ENCODE measurements at regions not wholly inside any gene's neighbourhood (a gene's known extent, or its start where the extent isn't known, plus 50 kb on each side); places are given as distances from the start of the nearest gene placed in this dataset.

DNA sequence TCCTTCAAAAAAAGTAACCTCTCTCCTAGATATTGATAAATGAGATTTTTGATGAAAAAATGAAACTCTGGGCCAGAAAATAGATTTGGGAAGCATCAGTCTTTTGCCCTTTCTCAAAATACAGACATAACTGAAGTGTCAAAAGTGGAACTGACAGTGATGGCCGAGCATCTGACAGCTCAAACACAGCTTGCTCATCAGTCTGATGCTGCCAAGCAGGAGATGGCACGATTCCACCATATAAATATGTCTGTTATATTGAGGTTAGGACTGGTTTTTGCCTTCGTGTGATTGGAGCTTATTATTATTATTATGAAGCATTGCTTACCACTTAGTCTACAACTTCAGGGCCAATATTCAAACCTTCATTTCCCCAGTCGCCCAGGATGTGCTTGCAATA lies 152.6 kb upstream of the EPHA3 start:
- Mint-ChIP-seq H3K4me3 (ENCODE audit: unreplicated experiment) (no peak overlapping the region), H3K4me1 (ENCODE audit: low read depth) (peaks cover 27% of the 10 kb centered on the region), H3K9me3 (ENCODE audit: low read depth) (no peaks in the 10 kb centered on the region), H3K36me3 (ENCODE audit: low read depth) (no peaks in the 10 kb centered on the region), H3K27ac (ENCODE audit: unreplicated experiment) (no peak overlapping the region), H3K27me3 (ENCODE audit: low read depth) (no peaks in the 10 kb centered on the region)
- TF ChIP-seq, protein P1, sequence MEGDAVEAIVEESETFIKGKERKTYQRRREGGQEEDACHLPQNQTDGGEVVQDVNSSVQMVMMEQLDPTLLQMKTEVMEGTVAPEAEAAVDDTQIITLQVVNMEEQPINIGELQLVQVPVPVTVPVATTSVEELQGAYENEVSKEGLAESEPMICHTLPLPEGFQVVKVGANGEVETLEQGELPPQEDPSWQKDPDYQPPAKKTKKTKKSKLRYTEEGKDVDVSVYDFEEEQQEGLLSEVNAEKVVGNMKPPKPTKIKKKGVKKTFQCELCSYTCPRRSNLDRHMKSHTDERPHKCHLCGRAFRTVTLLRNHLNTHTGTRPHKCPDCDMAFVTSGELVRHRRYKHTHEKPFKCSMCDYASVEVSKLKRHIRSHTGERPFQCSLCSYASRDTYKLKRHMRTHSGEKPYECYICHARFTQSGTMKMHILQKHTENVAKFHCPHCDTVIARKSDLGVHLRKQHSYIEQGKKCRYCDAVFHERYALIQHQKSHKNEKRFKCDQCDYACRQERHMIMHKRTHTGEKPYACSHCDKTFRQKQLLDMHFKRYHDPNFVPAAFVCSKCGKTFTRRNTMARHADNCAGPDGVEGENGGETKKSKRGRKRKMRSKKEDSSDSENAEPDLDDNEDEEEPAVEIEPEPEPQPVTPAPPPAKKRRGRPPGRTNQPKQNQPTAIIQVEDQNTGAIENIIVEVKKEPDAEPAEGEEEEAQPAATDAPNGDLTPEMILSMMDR (IDR thresholded peaks at IDR 0.05): no peak
- DNase-seq (ENCODE audit: low spot score): no peak

DNA sequence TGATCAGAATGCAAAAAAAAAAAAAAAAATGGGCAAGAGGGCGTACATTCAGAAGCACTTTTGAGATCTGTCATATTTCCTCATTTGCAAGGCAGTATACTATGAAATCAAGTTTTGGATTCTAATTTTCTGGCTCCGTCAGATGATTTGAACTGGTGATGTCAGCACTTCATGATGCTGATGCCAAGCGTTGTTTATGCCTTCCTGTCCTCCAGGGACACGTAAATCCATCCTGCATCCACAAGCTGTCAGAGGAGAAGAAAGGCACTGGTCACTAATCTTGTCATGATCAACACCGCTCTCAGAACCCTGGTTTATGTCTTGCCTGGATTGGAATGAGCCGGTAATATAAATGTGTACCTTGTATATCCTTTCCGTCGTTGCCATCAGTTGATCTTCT lies 152.1 kb upstream of the EPHA3 start:
- no peaks in the 10 kb centered on the region for H3K27me3 Mint-ChIP-seq (ENCODE audit: low read depth)
- no peak overlapping the region for H3K4me3 Mint-ChIP-seq (ENCODE audit: unreplicated experiment)
- peaks cover 27% of the 10 kb centered on the region for H3K4me1 Mint-ChIP-seq (ENCODE audit: low read depth)
- no peaks in the 10 kb centered on the region for H3K36me3 Mint-ChIP-seq (ENCODE audit: low read depth)
- no peaks in the 10 kb centered on the region for H3K9me3 Mint-ChIP-seq (ENCODE audit: low read depth)
- H3K27ac Mint-ChIP-seq (ENCODE audit: unreplicated experiment): no peak overlapping the region
- DNase-seq (ENCODE audit: low spot score): no peak
- TF ChIP-seq, protein P1 (IDR thresholded peaks at IDR 0.05): no peak

DNA sequence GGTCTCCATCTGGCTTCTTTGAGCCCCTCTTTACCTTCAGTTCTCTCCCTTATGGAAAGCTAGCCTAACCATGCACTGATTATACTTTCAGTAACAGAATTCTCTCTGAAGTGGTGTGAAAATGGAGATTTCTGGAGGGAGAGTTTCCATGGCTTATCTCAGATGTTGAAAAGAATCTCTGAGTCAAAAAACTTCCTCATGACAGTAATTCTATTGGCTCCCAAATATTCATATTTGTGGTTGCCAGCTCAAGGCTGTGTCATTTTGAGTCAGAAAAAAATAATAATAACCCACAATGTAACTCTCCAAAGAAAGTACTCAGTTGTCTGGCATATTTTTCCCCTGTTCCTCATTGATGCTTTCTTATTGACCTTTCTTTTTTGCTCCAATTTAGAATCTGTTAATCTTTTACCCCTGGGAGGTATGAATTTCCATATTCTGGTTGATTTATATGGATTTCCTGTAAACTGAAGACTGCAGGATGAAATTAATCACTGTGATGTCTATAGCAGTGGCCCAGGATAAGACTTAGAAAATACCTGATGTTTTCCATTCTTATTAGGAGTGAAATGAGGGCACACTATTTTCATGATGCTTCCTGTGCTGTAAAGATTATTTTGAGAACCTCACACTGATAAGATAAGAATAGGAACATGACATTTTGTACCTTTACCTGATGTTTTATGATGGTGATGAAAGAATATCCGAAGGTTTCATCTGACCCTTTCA lies 149.5 kb upstream of the EPHA3 start:
- Mint-ChIP-seq H3K4me1 (ENCODE audit: low read depth) (peaks cover 25% of the 10 kb centered on the region), H3K9me3 (ENCODE audit: low read depth) (no peaks in the 10 kb centered on the region), H3K4me3 (ENCODE audit: unreplicated experiment) (peak overlapping the region; percentile 11), H3K36me3 (ENCODE audit: low read depth) (no peaks in the 10 kb centered on the region), H3K27me3 (ENCODE audit: low read depth) (no peaks in the 10 kb centered on the region), H3K27ac (ENCODE audit: unreplicated experiment) (peak overlapping the region; percentile 93)
- no peak for DNase-seq (ENCODE audit: low spot score)
- TF ChIP-seq, protein P1 (IDR thresholded peaks at IDR 0.05): no peak

DNA sequence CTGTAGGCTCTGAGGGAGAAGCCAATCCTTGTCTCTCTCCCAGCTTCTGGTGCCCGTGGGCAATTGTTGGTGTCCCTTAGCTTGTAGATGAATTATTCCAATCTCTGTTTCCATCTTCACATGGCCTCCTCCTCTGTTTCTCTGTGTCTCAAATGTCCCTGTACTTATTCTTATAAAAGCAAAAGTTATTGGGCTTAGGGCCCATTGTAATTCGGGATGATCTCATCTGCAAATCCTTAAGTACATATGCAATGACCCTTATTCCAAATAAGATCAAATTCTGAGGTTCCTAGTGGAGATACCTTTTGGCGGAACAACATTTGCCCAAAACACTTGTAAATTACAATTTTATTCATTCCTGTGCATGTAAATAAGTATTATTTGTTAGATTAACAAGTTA lies 147.4 kb upstream of the EPHA3 start:
- no peak overlapping the region for H3K4me3 Mint-ChIP-seq (ENCODE audit: unreplicated experiment)

DNA sequence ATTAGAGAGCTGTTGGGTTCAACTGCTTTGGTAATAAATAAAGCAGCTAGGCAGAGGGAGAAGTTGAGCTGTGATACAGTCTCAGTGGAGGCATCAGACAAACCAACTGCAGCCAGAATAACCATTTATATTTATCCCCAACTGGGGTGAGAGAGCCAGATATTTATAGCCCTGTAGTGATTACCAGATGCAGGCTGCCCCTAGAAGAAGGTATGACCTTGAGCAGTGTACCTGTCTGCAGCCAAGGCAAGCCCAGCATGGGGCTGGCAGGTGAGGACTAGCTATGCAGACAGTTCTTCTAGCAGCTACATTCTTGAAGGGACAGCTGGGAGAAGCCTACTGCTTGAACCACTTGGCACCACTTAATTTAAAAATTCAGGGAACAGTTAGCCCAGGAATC lies 144.4 kb upstream of the EPHA3 start:
- no peaks in the 10 kb centered on the region for H3K9me3 Mint-ChIP-seq (ENCODE audit: low read depth)
- no peak overlapping the region for H3K27ac Mint-ChIP-seq (ENCODE audit: unreplicated experiment)

More for the DNA sequence above, 147.4 kb upstream of the EPHA3 start:
- no peaks in the 10 kb centered on the region for H3K9me3 Mint-ChIP-seq (ENCODE audit: low read depth)
- TF ChIP-seq, protein P1 (IDR thresholded peaks at IDR 0.05): no peak
- no peak overlapping the region for H3K27ac Mint-ChIP-seq (ENCODE audit: unreplicated experiment)
- DNase-seq (ENCODE audit: low spot score): no peak
- no peaks in the 10 kb centered on the region for H3K36me3 Mint-ChIP-seq (ENCODE audit: low read depth)
- H3K4me1 Mint-ChIP-seq (ENCODE audit: low read depth): peaks cover 23% of the 10 kb centered on the region
- H3K27me3 Mint-ChIP-seq (ENCODE audit: low read depth): no peaks in the 10 kb centered on the region

More for the DNA sequence above, 144.4 kb upstream of the EPHA3 start:
- TF ChIP-seq, protein P1 (IDR thresholded peaks at IDR 0.05): no peak
- no peak overlapping the region for H3K4me3 Mint-ChIP-seq (ENCODE audit: unreplicated experiment)
- H3K36me3 Mint-ChIP-seq (ENCODE audit: low read depth): no peaks in the 10 kb centered on the region
- H3K4me1 Mint-ChIP-seq (ENCODE audit: low read depth): peaks cover 10% of the 10 kb centered on the region
- no peaks in the 10 kb centered on the region for H3K27me3 Mint-ChIP-seq (ENCODE audit: low read depth)
- DNase-seq (ENCODE audit: low spot score): no peak

Data from chondrocyte (in vitro differentiated cells).